CD4-positive, alpha-beta memory T cell (primary cell): ENCODE measurements at regions not wholly inside any gene's neighbourhood (a gene's known extent, or its start where the extent isn't known, plus 50 kb on each side); places are given as distances from the start of the nearest gene placed in this dataset.
A peak's percentile ranks its signal among the peaks of the same experiment; 100 is the strongest.

Experiments
- CTCF ChIA-PET: fragments of 350-600 bp; sonication (Branson Sonifier 250); formaldehyde crosslinking; loops from one replicate; lab custom pipeline; 2021; ENCODE audit warnings: inconsistent platforms; ENCODE audit not compliant: partially characterized antibody; lab: Charles Lee
- POLR2A ChIA-PET: fragments of 350-600 bp; sonication (Branson Sonifier 250); formaldehyde crosslinking; loops from one replicate; lab custom pipeline; 2021; ENCODE audit not compliant: partially characterized antibody; lab: Charles Lee
- DNase-seq, 5 donors: peaks; one replicate each; pipeline versions ENCODE4 v3.0.0 to v3.0.0-alpha.2; 2020 to 2022; ENCODE audit warnings: mixed read lengths in 1 of 5
- H3K27ac ChIP-seq: one replicate; pipeline ENCODE4 v1.7.0; 2013; ENCODE audit warnings: low read depth, low read length
- H3K27me3 ChIP-seq: 2 replicates; pipeline ENCODE4 v1.7.0; 2013; ENCODE audit warnings: mild to moderate bottlenecking, low read length, moderate library complexity; ENCODE audit not compliant: insufficient read depth
- H3K36me3 ChIP-seq: 2 replicates; pipeline ENCODE4 v1.7.0; 2013; ENCODE audit warnings: mild to moderate bottlenecking, low read length, moderate library complexity; ENCODE audit not compliant: insufficient read depth
- H3K4me1 ChIP-seq: 2 replicates; pipeline ENCODE4 v1.7.0; 2013; ENCODE audit warnings: mild to moderate bottlenecking, low read length, moderate library complexity; ENCODE audit not compliant: insufficient read depth
- H3K4me3 ChIP-seq, 2 donors: one replicate each; pipeline ENCODE4 v1.7.0; 2013; ENCODE audit warnings: low read length in 2 of 2, mild to moderate bottlenecking in 1 of 2
- H3K9me3 ChIP-seq, 2 donors: one replicate each; pipeline ENCODE4 v1.7.0; 2013; ENCODE audit warnings: low read length in 2 of 2, control low read depth in 1 of 2; ENCODE audit not compliant: control insufficient read depth in 1 of 2
- H3K27ac Mint-ChIP-seq, 7 donors: one replicate each; pipeline ENCODE4 v1.8.0; 2020 to 2021; ENCODE audit warnings: mixed read lengths in 7 of 7, mild to moderate bottlenecking in 6 of 7, inconsistent platforms in 3 of 7, moderate library complexity in 3 of 7
- H3K27me3 Mint-ChIP-seq, 2 donors: one replicate each; pipeline ENCODE4 v1.8.0; 2020 to 2021; ENCODE audit warnings: mixed read lengths in 2 of 2
- H3K36me3 Mint-ChIP-seq, 2 donors: one replicate each; pipeline ENCODE4 v1.8.0; 2020 to 2021; ENCODE audit warnings: mixed read lengths in 2 of 2, inconsistent platforms in 1 of 2, mild to moderate bottlenecking in 1 of 2
- H3K4me1 Mint-ChIP-seq, 4 donors: one replicate each; pipeline ENCODE4 v1.8.0; 2020 to 2021; ENCODE audit warnings: mixed read lengths in 4 of 4, mild to moderate bottlenecking in 1 of 4
- H3K4me3 Mint-ChIP-seq, 8 donors: one replicate each; pipeline ENCODE4 v1.8.0; 2020 to 2021; ENCODE audit warnings: mixed read lengths in 8 of 8, mild to moderate bottlenecking in 7 of 8, moderate library complexity in 6 of 8, inconsistent platforms in 3 of 8
- H3K9me3 Mint-ChIP-seq, 8 donors: one replicate each; pipeline ENCODE4 v1.8.0; 2020 to 2021; ENCODE audit warnings: mixed read lengths in 8 of 8, mild to moderate bottlenecking in 5 of 8, inconsistent platforms in 3 of 8, moderate library complexity in 1 of 8
- intact Hi-C: fragments of 100-400 bp; cut with micrococcal nuclease; formaldehyde crosslinking; loops from one replicate; pipeline ENCODE4 v1.15.1; 2023

- CTCF ChIA-PET = interaction anchor here (0.6 kb wide), 1 partner anchor 80 kb away, joined by 3 read pairs; no protein-coding TSS in a partner anchor
Observed at GRCh38 chr5:87653242-87653641, 240.5 kb upstream of the CCNH start.

GRCh38 chr5:87650284-87650683, 237.6 kb upstream of the CCNH start:
- H3K9me3 Mint-ChIP-seq = no peaks in the 10 kb centered on the region
- H3K27me3 ChIP-seq = no peaks in the 10 kb centered on the region
- H3K27ac ChIP-seq = no peak overlapping the region
- H3K4me1 ChIP-seq = no peaks in the 10 kb centered on the region
- no peaks in the 10 kb centered on the region for H3K4me1 Mint-ChIP-seq
- no peaks in the 10 kb centered on the region for H3K36me3 ChIP-seq
- POLR2A ChIA-PET = no interaction called here
- no peak overlapping the region for H3K4me3 ChIP-seq
- no peak overlapping the region for H3K4me3 Mint-ChIP-seq
- H3K27me3 Mint-ChIP-seq = no peaks in the 10 kb centered on the region
- H3K9me3 ChIP-seq = no peaks in the 10 kb centered on the region
- CTCF ChIA-PET = no interaction called here
- H3K27ac Mint-ChIP-seq = no peak overlapping the region
- no peak for DNase-seq
- H3K36me3 Mint-ChIP-seq = no peaks in the 10 kb centered on the region
- intact Hi-C loops = no loop called here

More at GRCh38 chr5:87653242-87653641, 240.5 kb upstream of the CCNH start:
- H3K27ac ChIP-seq = no peak overlapping the region
- no peaks in the 10 kb centered on the region for H3K27me3 Mint-ChIP-seq
- H3K4me1 ChIP-seq = no peaks in the 10 kb centered on the region
- no peaks in the 10 kb centered on the region for H3K4me1 Mint-ChIP-seq
- H3K36me3 Mint-ChIP-seq = no peaks in the 10 kb centered on the region
- peaks cover 0 to 2% (median 0%) of the 10 kb centered on the region in 8 donors for H3K9me3 Mint-ChIP-seq
- H3K9me3 ChIP-seq = no peaks in the 10 kb centered on the region
- no peaks in the 10 kb centered on the region for H3K36me3 ChIP-seq
- no peak overlapping the region for H3K4me3 Mint-ChIP-seq
- POLR2A ChIA-PET = no interaction called here
- no peak overlapping the region for H3K27ac Mint-ChIP-seq
- H3K4me3 ChIP-seq = no peak overlapping the region
- H3K27me3 ChIP-seq = no peaks in the 10 kb centered on the region
- no peak for DNase-seq
- intact Hi-C loops = no loop called here

GRCh38 chr5:87649455-87649854, 236.7 kb upstream of the CCNH start:
- no peak overlapping the region for H3K4me3 ChIP-seq
- ChIA-PET POLR2A (no interaction called here), CTCF (no interaction called here)
- no peaks in the 10 kb centered on the region for H3K27me3 Mint-ChIP-seq
- no peaks in the 10 kb centered on the region for H3K4me1 ChIP-seq
- H3K4me1 Mint-ChIP-seq = no peaks in the 10 kb centered on the region
- no peaks in the 10 kb centered on the region for H3K9me3 Mint-ChIP-seq
- H3K36me3 Mint-ChIP-seq = no peaks in the 10 kb centered on the region
- no peaks in the 10 kb centered on the region for H3K27me3 ChIP-seq
- no peak overlapping the region for H3K27ac Mint-ChIP-seq
- H3K4me3 Mint-ChIP-seq = no peak overlapping the region
- intact Hi-C loops = no loop called here
- no peaks in the 10 kb centered on the region for H3K9me3 ChIP-seq
- DNase-seq = no peak
- no peaks in the 10 kb centered on the region for H3K36me3 ChIP-seq
- no peak overlapping the region for H3K27ac ChIP-seq

- no peaks in the 10 kb centered on the region for H3K36me3 Mint-ChIP-seq
- Histone ChIP-seq H3K27me3 (no peaks in the 10 kb centered on the region), H3K9me3 (no peaks in the 10 kb centered on the region), H3K4me3 (no peak overlapping the region), H3K27ac (no peak overlapping the region), H3K36me3 (no peaks in the 10 kb centered on the region), H3K4me1 (no peaks in the 10 kb centered on the region)
- POLR2A ChIA-PET = no interaction called here
- H3K9me3 Mint-ChIP-seq = peaks cover 0 to 2% (median 0%) of the 10 kb centered on the region in 8 donors
- intact Hi-C loops = no loop called here
- no peaks in the 10 kb centered on the region for H3K27me3 Mint-ChIP-seq
- CTCF ChIA-PET = no interaction called here
- no peak overlapping the region for H3K4me3 Mint-ChIP-seq
- DNase-seq = no peak
- no peaks in the 10 kb centered on the region for H3K4me1 Mint-ChIP-seq
- H3K27ac Mint-ChIP-seq = no peak overlapping the region
Observed at GRCh38 chr5:87645224-87645623, 232.5 kb upstream of the CCNH start.

- H3K4me1 Mint-ChIP-seq = no peaks in the 10 kb centered on the region
- no peak overlapping the region for H3K27ac Mint-ChIP-seq
- H3K4me3 ChIP-seq = no peak overlapping the region
- ChIA-PET POLR2A (no interaction called here), CTCF (no interaction called here)
- H3K4me1 ChIP-seq = no peaks in the 10 kb centered on the region
- H3K36me3 Mint-ChIP-seq = no peaks in the 10 kb centered on the region
- H3K4me3 Mint-ChIP-seq = no peak overlapping the region
- H3K36me3 ChIP-seq = no peaks in the 10 kb centered on the region
- H3K9me3 ChIP-seq = no peaks in the 10 kb centered on the region
- peaks cover 0 to 2% (median 0%) of the 10 kb centered on the region in 8 donors for H3K9me3 Mint-ChIP-seq
- intact Hi-C loops = no loop called here
- no peak overlapping the region for H3K27ac ChIP-seq
- H3K27me3 ChIP-seq = no peaks in the 10 kb centered on the region
- H3K27me3 Mint-ChIP-seq = peaks cover 0 to 2% of the 10 kb centered on the region in 2 donors
- no peak for DNase-seq
Observed at GRCh38 chr5:87640902-87641301, 228.2 kb upstream of the CCNH start.

GRCh38 chr5:87627363-87627762, 214.6 kb upstream of the CCNH start:
- intact Hi-C loops = no loop called here
- peaks cover 0 to 1% (median 0%) of the 10 kb centered on the region in 8 donors for H3K9me3 Mint-ChIP-seq
- CTCF ChIA-PET = no interaction called here
- no peaks in the 10 kb centered on the region for H3K36me3 Mint-ChIP-seq
- H3K4me1 Mint-ChIP-seq = no peaks in the 10 kb centered on the region
- peaks cover 2% of the 10 kb centered on the region in 2 donors for H3K27me3 Mint-ChIP-seq
- H3K27ac ChIP-seq = no peak overlapping the region
- H3K4me3 Mint-ChIP-seq = no peak overlapping the region
- no peaks in the 10 kb centered on the region for H3K27me3 ChIP-seq
- no peak overlapping the region for H3K4me3 ChIP-seq
- no peaks in the 10 kb centered on the region for H3K9me3 ChIP-seq
- no peak overlapping the region for H3K27ac Mint-ChIP-seq
- no peaks in the 10 kb centered on the region for H3K4me1 ChIP-seq
- no peak for DNase-seq
- POLR2A ChIA-PET = no interaction called here
- no peaks in the 10 kb centered on the region for H3K36me3 ChIP-seq

- H3K36me3 ChIP-seq = no peaks in the 10 kb centered on the region
- no peak overlapping the region for H3K27ac ChIP-seq
- POLR2A ChIA-PET = no interaction called here
- Mint-ChIP-seq H3K36me3 (no peaks in the 10 kb centered on the region), H3K27me3 (no peaks in the 10 kb centered on the region), H3K4me1 (no peaks in the 10 kb centered on the region), H3K9me3 (peaks cover 0 to 6% (median 3%) of the 10 kb centered on the region in 8 donors), H3K4me3 (no peak overlapping the region), H3K27ac (no peak overlapping the region)
- DNase-seq = no peak
- no peaks in the 10 kb centered on the region for H3K27me3 ChIP-seq
- no peaks in the 10 kb centered on the region for H3K4me1 ChIP-seq
- no peak overlapping the region for H3K4me3 ChIP-seq
- H3K9me3 ChIP-seq = no peaks in the 10 kb centered on the region
- CTCF ChIA-PET = no interaction called here
- intact Hi-C loops = no loop called here
Observed at GRCh38 chr5:87608385-87608784, 195.7 kb upstream of the CCNH start.

GRCh38 chr5:87605663-87606062, 192.9 kb upstream of the CCNH start:
- Histone ChIP-seq H3K36me3 (no peaks in the 10 kb centered on the region), H3K27ac (no peak overlapping the region), H3K4me1 (no peaks in the 10 kb centered on the region), H3K9me3 (no peaks in the 10 kb centered on the region), H3K4me3 (no peak overlapping the region), H3K27me3 (no peaks in the 10 kb centered on the region)
- Mint-ChIP-seq H3K27ac (peak overlapping the region in 1 of 7 donors; percentile 3), H3K9me3 (peaks cover 0 to 6% (median 3%) of the 10 kb centered on the region in 8 donors), H3K27me3 (no peaks in the 10 kb centered on the region), H3K36me3 (no peaks in the 10 kb centered on the region), H3K4me1 (no peaks in the 10 kb centered on the region), H3K4me3 (no peak overlapping the region)
- no peak for DNase-seq
- intact Hi-C loops = no loop called here
- ChIA-PET CTCF (no interaction called here), POLR2A (no interaction called here)
